ENCODE measurements at regions not wholly inside any gene's neighbourhood (a gene's known extent, or its start where the extent isn't known, plus 50 kb on each side); places are given as distances from the start of the nearest gene placed in this dataset.

GRCh38 chr14:28886940-28887339 lies 120.4 kb downstream of the FOXG1 start:
- TF ChIP-seq CTCF (IDR thresholded peaks at IDR 0.05): no peak
- no peak for TF ChIP-seq POLR2A (IDR thresholded peaks at IDR 0.05)
